HepG2 (cell line): ENCODE measurements at regions not wholly inside any gene's neighbourhood (a gene's known extent, or its start where the extent isn't known, plus 50 kb on each side); places are given as distances from the start of the nearest gene placed in this dataset.

Experiments used
- ATAC-seq: fragments of 200-7000 bp; cut with Tn5 transposase; 3 replicates; pipeline ENCODE4 v1.9.1; 2020; ENCODE audit warnings: mild to moderate bottlenecking, moderate library complexity
- BruUV-seq: library from RNA; stranded (reverse); fragments of 400-500 nt; replicated peaks from 2 replicates; lab custom pipeline; 2021; lab: Mats Ljungman, UMichigan
- CTCF ChIA-PET: fragments of 300-600 bp; formaldehyde crosslinking; extraction: SDS; loops from one replicate; lab custom pipeline; 2021; ENCODE audit warnings: low total read pairs, inconsistent platforms, low intra/inter-chr PET ratio; lab: Yijun Ruan, JAX
- POLR2A ChIA-PET: fragments of 350-600 bp; sonication (Branson Sonifier 250); formaldehyde crosslinking; loops from one replicate; lab custom pipeline; 2020; ENCODE audit warnings: antibody characterized with exemption, inconsistent platforms; lab: Yijun Ruan, JAX
- DNase-seq: peaks from one replicate; pipeline ENCODE4 v3.0.0-alpha.2; 2015; ENCODE audit warnings: low spot score
- FAIRE-seq: peaks from 3 replicates; lab custom pipeline; 2011; peaks lifted over from hg19 to GRCh38; lab: Jason Lieb, UNC
- H2AFZ ChIP-seq: one replicate; pipeline ENCODE4 v1.6.1; 2011; ENCODE audit warnings: low read length, inconsistent platforms
- H3K27ac ChIP-seq: fragments of 300-600 bp; 3 replicates; pipeline ENCODE4 v1.8.0; 2011; ENCODE audit warnings: mixed run types, mild to moderate bottlenecking, mixed read lengths, low read length, inconsistent platforms; ENCODE audit not compliant: insufficient read depth; ENCODE audit errors: extremely low read length
- H3K27me3 ChIP-seq, 2 experiments: fragments of 200-600 bp in 1 of 2; 2 replicates in 1 of 2; 3 replicates in 1 of 2; pipeline versions ENCODE4 v1.6.0 to v1.8.0; 2011; ENCODE audit warnings: low read length in 2 of 2, mild to moderate bottlenecking in 2 of 2, moderate library complexity in 2 of 2, inconsistent platforms in 1 of 2; ENCODE audit not compliant: insufficient read depth in 2 of 2, control insufficient read depth in 1 of 2
- H3K36me3 ChIP-seq, 2 experiments: fragments of 200-600 bp in 1 of 2; replicated peaks in 1 of 2; 2 replicates in 1 of 2; 3 replicates in 1 of 2; pipeline versions ENCODE4 v1.5.1 to v1.8.0; 2011; ENCODE audit warnings: low read length in 2 of 2, inconsistent platforms in 1 of 2; ENCODE audit not compliant: insufficient read depth in 2 of 2, control insufficient read depth in 1 of 2
- H3K4me1 ChIP-seq: 2 replicates; pipeline ENCODE4 v1.5.1; 2012; ENCODE audit warnings: low read length, inconsistent platforms; ENCODE audit not compliant: insufficient read depth
- H3K4me2 ChIP-seq: 2 replicates; pipeline ENCODE4 v1.6.0; 2011; ENCODE audit warnings: low read depth, low read length, inconsistent platforms
- H3K4me3 ChIP-seq, 3 experiments: fragments of 200-600 bp in 1 of 3; sonication (generic), shearing (Covaris generic) in 1 of 3; replicated peaks in 1 of 3; 2 replicates each; pipeline ENCODE4 v1.5.1; 2011 to 2016; ENCODE audit warnings: low read length in 3 of 3, inconsistent platforms in 2 of 3, low read depth in 2 of 3, mild to moderate bottlenecking in 2 of 3, control low read depth in 1 of 3, mixed read lengths in 1 of 3; ENCODE audit not compliant: insufficient read depth in 1 of 3
- H3K79me2 ChIP-seq: one replicate; pipeline ENCODE4 v1.6.1; 2011; ENCODE audit warnings: low read length, inconsistent platforms; ENCODE audit not compliant: insufficient read depth
- H3K9ac ChIP-seq: 2 replicates; pipeline ENCODE4 v1.6.0; 2011; ENCODE audit warnings: mild to moderate bottlenecking, low read depth, low read length, inconsistent platforms; ENCODE audit not compliant: insufficient read depth
- H3K9me3 ChIP-seq: 2 replicates; pipeline ENCODE4 v1.5.1; 2012; ENCODE audit warnings: mild to moderate bottlenecking, low read length
- H4K20me1 ChIP-seq: 2 replicates; pipeline ENCODE4 v1.6.0; 2011; ENCODE audit warnings: inconsistent platforms, mild to moderate bottlenecking, low read length, moderate library complexity; ENCODE audit not compliant: insufficient read depth
- KMT2A ChIP-seq: sonication (generic); formaldehyde crosslinking; IDR thresholded peaks from 2 replicates; pipeline ENCODE4 v1.4.0; 2020; ENCODE audit warnings: missing genetic modification reagents
- NFE2 ChIP-seq: sonication (generic); formaldehyde crosslinking; IDR thresholded peaks from 2 replicates; pipeline ENCODE4 v1.4.0; 2020; ENCODE audit warnings: missing genetic modification reagents
- SP2 ChIP-seq: sonication (generic); formaldehyde crosslinking; IDR thresholded peaks from 2 replicates; pipeline ENCODE4 v1.5.1; 2020; ENCODE audit warnings: mild to moderate bottlenecking, missing genetic modification reagents
- TBX2 ChIP-seq: sonication (generic); formaldehyde crosslinking; IDR thresholded peaks from 2 replicates; pipeline ENCODE4 v1.5.0; 2020; ENCODE audit warnings: missing genetic modification reagents, mild to moderate bottlenecking, borderline replicate concordance
- WGBS: methylation state at CpG from one replicate; pipeline ENCODE4 v1.1.6; 2017; ENCODE audit warnings: low lambda C conversion rate; 5-methylcytosine and 5-hydroxymethylcytosine counted together
- in situ Hi-C: cut with HindIII; loops from 2 replicates; pipeline ENCODE4 v1.10.0; 2017; ENCODE audit warnings: low pct_unique_long_range_greater_than_20kb; ENCODE audit not compliant: extremely low pct_ligation_motif_present
- intact Hi-C: fragments of 100-400 bp; cut with micrococcal nuclease; formaldehyde crosslinking; loops from one replicate; pipeline ENCODE4 v1.10.0; 2022; ENCODE audit not compliant: unreplicated experiment
- TF ChIP-seq, protein P1 (sequence below): sonication (generic); formaldehyde crosslinking; IDR thresholded peaks from 2 replicates; pipeline ENCODE4 v1.4.0; 2020; ENCODE audit warnings: missing genetic modification reagents

- intact Hi-C loops (no loop called here), in situ Hi-C loops (loop anchor here (5.0 kb wide), 1 partner anchor 318 kb away; no protein-coding TSS in a partner anchor)
- Histone ChIP-seq H3K9me3 (no peaks in the 10 kb centered on the region), H4K20me1 (no peaks in the 10 kb centered on the region), H2AFZ (no peak overlapping the region), H3K27me3 (peaks cover 0 to 11% of the 10 kb centered on the region in 2 experiments; a peak in 1 of 5 replicates), H3K4me2 (no peak overlapping the region), H3K9ac (no peak overlapping the region), H3K79me2 (no peaks in the 10 kb centered on the region), H3K27ac (no peak overlapping the region), H3K4me3 (no peak overlapping the region), H3K4me1 (no peaks in the 10 kb centered on the region), H3K36me3 (no peaks in the 10 kb centered on the region)
- 18% methylated on average over 3 of the region's 3 CpGs for WGBS
- no peak for FAIRE-seq
- POLR2A ChIA-PET: no interaction called here
- CTCF ChIA-PET: interaction anchor here (3.9 kb wide), 1 partner anchor 318 kb away, joined by 148 read pairs; no protein-coding TSS in a partner anchor
- no peak for ATAC-seq
- DNase-seq: no peak
- BruUV-seq: no TSS peak
- TF ChIP-seq KMT2A (no peak), SP2 (no peak), NFE2 (CRISPR knock-in tag) (no peak), TBX2 (CRISPR knock-in tag) (no peak)
- TF ChIP-seq, protein P1, sequence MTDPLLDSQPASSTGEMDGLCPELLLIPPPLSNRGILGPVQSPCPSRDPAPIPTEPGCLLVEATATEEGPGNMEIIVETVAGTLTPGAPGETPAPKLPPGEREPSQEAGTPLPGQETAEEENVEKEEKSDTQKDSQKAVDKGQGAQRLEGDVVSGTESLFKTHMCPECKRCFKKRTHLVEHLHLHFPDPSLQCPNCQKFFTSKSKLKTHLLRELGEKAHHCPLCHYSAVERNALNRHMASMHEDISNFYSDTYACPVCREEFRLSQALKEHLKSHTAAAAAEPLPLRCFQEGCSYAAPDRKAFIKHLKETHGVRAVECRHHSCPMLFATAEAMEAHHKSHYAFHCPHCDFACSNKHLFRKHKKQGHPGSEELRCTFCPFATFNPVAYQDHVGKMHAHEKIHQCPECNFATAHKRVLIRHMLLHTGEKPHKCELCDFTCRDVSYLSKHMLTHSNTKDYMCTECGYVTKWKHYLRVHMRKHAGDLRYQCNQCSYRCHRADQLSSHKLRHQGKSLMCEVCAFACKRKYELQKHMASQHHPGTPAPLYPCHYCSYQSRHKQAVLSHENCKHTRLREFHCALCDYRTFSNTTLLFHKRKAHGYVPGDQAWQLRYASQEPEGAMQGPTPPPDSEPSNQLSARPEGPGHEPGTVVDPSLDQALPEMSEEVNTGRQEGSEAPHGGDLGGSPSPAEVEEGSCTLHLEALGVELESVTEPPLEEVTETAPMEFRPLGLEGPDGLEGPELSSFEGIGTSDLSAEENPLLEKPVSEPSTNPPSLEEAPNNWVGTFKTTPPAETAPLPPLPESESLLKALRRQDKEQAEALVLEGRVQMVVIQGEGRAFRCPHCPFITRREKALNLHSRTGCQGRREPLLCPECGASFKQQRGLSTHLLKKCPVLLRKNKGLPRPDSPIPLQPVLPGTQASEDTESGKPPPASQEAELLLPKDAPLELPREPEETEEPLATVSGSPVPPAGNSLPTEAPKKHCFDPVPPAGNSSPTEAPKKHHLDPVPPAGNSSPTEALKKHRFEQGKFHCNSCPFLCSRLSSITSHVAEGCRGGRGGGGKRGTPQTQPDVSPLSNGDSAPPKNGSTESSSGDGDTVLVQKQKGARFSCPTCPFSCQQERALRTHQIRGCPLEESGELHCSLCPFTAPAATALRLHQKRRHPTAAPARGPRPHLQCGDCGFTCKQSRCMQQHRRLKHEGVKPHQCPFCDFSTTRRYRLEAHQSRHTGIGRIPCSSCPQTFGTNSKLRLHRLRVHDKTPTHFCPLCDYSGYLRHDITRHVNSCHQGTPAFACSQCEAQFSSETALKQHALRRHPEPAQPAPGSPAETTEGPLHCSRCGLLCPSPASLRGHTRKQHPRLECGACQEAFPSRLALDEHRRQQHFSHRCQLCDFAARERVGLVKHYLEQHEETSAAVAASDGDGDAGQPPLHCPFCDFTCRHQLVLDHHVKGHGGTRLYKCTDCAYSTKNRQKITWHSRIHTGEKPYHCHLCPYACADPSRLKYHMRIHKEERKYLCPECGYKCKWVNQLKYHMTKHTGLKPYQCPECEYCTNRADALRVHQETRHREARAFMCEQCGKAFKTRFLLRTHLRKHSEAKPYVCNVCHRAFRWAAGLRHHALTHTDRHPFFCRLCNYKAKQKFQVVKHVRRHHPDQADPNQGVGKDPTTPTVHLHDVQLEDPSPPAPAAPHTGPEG (CRISPR knock-in tag): no peak
Observed at GRCh38 chr19:34094960-34095359, 77.3 kb upstream of the LSM14A start.
